Gastroesophageal sphincter (tissue), 4 donors: ENCODE measurements at regions not wholly inside any gene's neighbourhood (a gene's known extent, or its start where the extent isn't known, plus 50 kb on each side); places are given as distances from the start of the nearest gene placed in this dataset.

Experiments used
- ATAC-seq: fragments of 150-250 bp; one replicate; pipeline ENCODE4 v1.9.1; 2016; ENCODE audit warnings: mild to moderate bottlenecking, moderate library complexity
- H3K27ac ChIP-seq, 4 donors: fragments of 200-600 bp; sonication (generic) in 3 of 4; 1 replicate in 3 of 4; 2 replicates in 1 of 4; pipeline ENCODE4 v1.5.1; 2016 to 2019
- H3K27me3 ChIP-seq: fragments of 200-600 bp; sonication (generic); one replicate; pipeline ENCODE4 v1.5.1; 2019
- H3K36me3 ChIP-seq, 2 donors: fragments of 200-600 bp; sonication (generic); one replicate each; pipeline ENCODE4 v1.5.1; 2019; ENCODE audit warnings: control low read depth in 1 of 2
- H3K4me1 ChIP-seq, 3 donors: fragments of 200-600 bp; sonication (generic); 1 replicate in 2 of 3; 2 replicates in 1 of 3; pipeline ENCODE4 v1.5.1; 2016 to 2019; ENCODE audit warnings: control low read depth in 2 of 3
- H3K4me3 ChIP-seq, 2 donors: fragments of 200-600 bp; sonication (generic); one replicate each; pipeline ENCODE4 v1.5.1; 2019; ENCODE audit warnings: mild to moderate bottlenecking in 1 of 2, moderate library complexity in 1 of 2
- H3K9me3 ChIP-seq, 3 donors: fragments of 200-600 bp; sonication (generic); one replicate each; pipeline ENCODE4 v1.5.1; 2017 to 2019; ENCODE audit warnings: control low read depth in 2 of 3
- EP300 ChIP-seq: sonication (generic); formaldehyde crosslinking; IDR thresholded peaks from one replicate; pipeline ENCODE4 v1.6.1; 2017; ENCODE audit warnings: antibody characterized with exemption, mild to moderate bottlenecking
- POLR2A ChIP-seq, 2 donors: fragments of 450-650 bp; IDR thresholded peaks; one replicate each; pipeline ENCODE4 v1.6.1; 2017; ENCODE audit warnings: antibody characterized with exemption in 2 of 2, mild to moderate bottlenecking in 2 of 2, moderate library complexity in 1 of 2
- POLR2AphosphoS5 ChIP-seq: sonication (generic); formaldehyde crosslinking; IDR thresholded peaks from one replicate; pipeline ENCODE4 v1.6.1; 2017; ENCODE audit warnings: antibody characterized with exemption
- WGBS, 2 donors: methylation state at CpG; one replicate each; pipeline ENCODE4 v1.1.5; 2018; ENCODE audit warnings: low coverage in 1 of 2; 5-methylcytosine and 5-hydroxymethylcytosine counted together
- TF ChIP-seq, protein P1 (sequence below), 4 experiments: fragments of 200-600 bp in 2 of 4; fragments of 450-650 bp in 2 of 4; sonication (generic) in 1 of 4; IDR thresholded peaks; one replicate each; pipeline ENCODE4 v1.5.1; 2017 to 2019; ENCODE audit warnings: antibody characterized with exemption in 4 of 4, mild to moderate bottlenecking in 2 of 4, moderate library complexity in 2 of 4

DNA sequence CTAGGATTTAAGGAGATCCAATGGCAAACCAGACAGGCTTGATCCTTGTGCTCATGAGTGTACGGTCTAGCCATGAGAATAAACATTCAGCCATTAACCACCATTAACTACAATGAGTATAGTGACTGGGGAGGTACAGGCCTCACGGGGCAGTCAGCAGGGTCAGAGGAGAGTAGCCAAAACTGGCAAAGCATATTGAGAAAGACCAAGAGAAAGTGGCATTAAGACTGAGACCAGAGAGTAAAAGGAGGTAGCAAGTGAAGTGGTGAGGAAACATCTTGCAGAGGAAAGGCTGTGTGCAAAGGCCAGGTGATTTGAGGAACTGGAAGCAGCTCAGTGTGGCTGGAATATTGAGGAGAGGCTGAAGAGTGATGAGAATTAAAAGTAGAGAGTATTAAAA, 407.2 kb upstream of the LMCD1 start:
- Histone ChIP-seq H3K27ac (no peak overlapping the region), H3K27me3 (no peaks in the 10 kb centered on the region), H3K36me3 (no peaks in the 10 kb centered on the region), H3K4me1 (no peaks in the 10 kb centered on the region), H3K9me3 (no peaks in the 10 kb centered on the region), H3K4me3 (no peak overlapping the region)
- 67% methylated on average over 1 of the region's 2 CpGs; no CpG with 5 or more reads in 1 of the 2 donors for WGBS, 2 donors
- TF ChIP-seq POLR2AphosphoS5, result no peak
- TF ChIP-seq, protein P1, sequence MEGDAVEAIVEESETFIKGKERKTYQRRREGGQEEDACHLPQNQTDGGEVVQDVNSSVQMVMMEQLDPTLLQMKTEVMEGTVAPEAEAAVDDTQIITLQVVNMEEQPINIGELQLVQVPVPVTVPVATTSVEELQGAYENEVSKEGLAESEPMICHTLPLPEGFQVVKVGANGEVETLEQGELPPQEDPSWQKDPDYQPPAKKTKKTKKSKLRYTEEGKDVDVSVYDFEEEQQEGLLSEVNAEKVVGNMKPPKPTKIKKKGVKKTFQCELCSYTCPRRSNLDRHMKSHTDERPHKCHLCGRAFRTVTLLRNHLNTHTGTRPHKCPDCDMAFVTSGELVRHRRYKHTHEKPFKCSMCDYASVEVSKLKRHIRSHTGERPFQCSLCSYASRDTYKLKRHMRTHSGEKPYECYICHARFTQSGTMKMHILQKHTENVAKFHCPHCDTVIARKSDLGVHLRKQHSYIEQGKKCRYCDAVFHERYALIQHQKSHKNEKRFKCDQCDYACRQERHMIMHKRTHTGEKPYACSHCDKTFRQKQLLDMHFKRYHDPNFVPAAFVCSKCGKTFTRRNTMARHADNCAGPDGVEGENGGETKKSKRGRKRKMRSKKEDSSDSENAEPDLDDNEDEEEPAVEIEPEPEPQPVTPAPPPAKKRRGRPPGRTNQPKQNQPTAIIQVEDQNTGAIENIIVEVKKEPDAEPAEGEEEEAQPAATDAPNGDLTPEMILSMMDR (IDR thresholded peaks at IDR 0.05), result no peak
- TF ChIP-seq EP300, result no peak
- no peak for TF ChIP-seq POLR2A (IDR thresholded peaks at IDR 0.05)
- no peak for ATAC-seq

DNA sequence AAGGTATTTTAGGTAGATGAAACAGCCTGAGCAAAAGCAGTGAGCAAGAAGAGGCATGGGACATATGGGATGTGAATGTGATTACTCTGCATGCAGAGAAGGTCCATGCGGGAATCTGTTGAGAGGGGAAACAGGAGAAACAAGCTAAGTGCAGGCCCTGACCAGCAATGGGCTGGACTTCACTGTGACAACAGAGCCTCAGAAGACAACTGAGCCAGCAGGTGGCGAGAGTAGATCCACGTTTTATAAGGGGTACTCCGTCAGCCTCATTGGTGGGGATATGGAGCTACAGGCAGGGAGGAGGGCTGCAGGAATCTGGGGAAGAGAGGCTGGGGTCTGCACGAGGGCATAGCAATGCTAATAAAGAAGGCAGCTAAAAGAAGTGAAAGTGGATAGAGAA, 405.9 kb upstream of the LMCD1 start:
- H3K4me1 ChIP-seq, result no peaks in the 10 kb centered on the region
- H3K4me3 ChIP-seq, result no peak overlapping the region
- TF ChIP-seq POLR2A (IDR thresholded peaks at IDR 0.05) (no peak), EP300 (no peak), POLR2AphosphoS5 (no peak)
- TF ChIP-seq, protein P1 (IDR thresholded peaks at IDR 0.05), result no peak
- ATAC-seq, result no peak
- no peaks in the 10 kb centered on the region for H3K36me3 ChIP-seq
- no peak overlapping the region for H3K27ac ChIP-seq
- H3K27me3 ChIP-seq, result no peaks in the 10 kb centered on the region
- 55 to 77% methylated on average over 5 of the region's 5 CpGs for WGBS, 2 donors
- H3K9me3 ChIP-seq, result no peaks in the 10 kb centered on the region

DNA sequence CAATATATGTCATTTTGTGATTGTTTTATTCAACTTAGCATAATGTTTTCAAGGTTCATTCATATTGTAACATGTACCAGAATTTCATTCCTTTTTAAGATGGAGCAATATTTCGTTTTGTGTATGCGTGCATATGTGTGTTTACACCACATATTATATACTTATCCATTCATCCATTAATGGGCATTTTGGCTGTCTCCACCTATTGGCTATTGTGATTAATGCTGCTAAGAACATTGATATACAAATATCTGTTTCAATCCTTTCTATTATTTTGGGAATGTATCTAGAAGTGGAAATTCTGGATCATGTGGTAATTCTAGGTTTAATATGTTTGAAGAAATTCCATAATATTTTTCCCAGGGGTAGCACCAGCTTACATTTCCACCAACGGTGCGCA, 403.9 kb upstream of the LMCD1 start:
- no peak overlapping the region for H3K27ac ChIP-seq
- H3K36me3 ChIP-seq, result no peaks in the 10 kb centered on the region
- 91 to 93% methylated on average over 4 of the region's 4 CpGs for WGBS, 2 donors
- no peak overlapping the region for H3K4me3 ChIP-seq
- no peak for ATAC-seq
- no peaks in the 10 kb centered on the region for H3K4me1 ChIP-seq
- H3K9me3 ChIP-seq, result no peaks in the 10 kb centered on the region
- H3K27me3 ChIP-seq, result no peaks in the 10 kb centered on the region
- TF ChIP-seq, protein P1 (IDR thresholded peaks at IDR 0.05), result no peak

DNA sequence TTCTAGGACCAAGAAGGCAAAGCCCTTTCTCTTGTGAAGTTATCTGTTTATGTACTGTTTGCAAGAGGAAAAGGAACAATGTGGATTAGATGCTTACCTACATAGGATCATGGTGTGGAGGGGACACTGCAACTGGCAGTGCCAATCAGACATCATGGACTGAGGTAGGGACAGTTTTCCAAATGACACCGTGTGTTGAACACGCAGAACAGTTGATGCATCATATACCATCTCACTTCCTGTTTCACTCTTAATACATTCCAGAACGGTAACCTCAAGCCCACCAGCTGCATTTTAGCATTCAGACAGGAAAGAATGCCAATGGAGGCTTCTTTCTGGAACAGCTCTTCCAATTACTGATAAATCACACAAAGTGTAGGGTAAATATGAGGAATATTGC, 397.7 kb upstream of the LMCD1 start:
- Histone ChIP-seq H3K4me1 (no peaks in the 10 kb centered on the region), H3K36me3 (no peaks in the 10 kb centered on the region), H3K27me3 (no peaks in the 10 kb centered on the region), H3K4me3 (no peak overlapping the region), H3K27ac (no peak overlapping the region), H3K9me3 (no peaks in the 10 kb centered on the region)
- WGBS, 2 donors, result 65 to 70% methylated on average over 3 of the region's 3 CpGs
- no peak for TF ChIP-seq POLR2AphosphoS5
- no peak for TF ChIP-seq EP300
- TF ChIP-seq, protein P1 (IDR thresholded peaks at IDR 0.05), result no peak
- no peak for TF ChIP-seq POLR2A (IDR thresholded peaks at IDR 0.05)
- ATAC-seq, result no peak

DNA sequence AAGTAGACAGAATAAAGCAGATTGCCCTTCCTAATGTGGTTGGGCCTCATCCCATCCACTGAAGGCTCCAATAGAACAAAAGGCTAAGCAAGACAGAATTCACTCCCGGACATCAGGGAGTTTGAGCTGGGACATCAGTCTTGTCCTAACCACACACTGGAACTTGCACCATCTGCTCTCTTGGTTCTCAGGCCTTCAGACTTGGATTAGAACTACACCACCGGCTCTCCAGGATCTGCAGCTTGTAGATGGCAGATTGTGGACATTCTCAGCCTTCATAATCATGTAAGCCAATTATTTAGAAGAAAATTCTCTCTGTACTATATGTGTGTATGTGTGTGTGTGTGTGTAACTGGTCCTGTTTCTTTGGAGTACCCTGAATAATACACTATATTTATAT, 394.7 kb upstream of the LMCD1 start:
- Histone ChIP-seq H3K27me3 (no peaks in the 10 kb centered on the region), H3K9me3 (no peaks in the 10 kb centered on the region), H3K27ac (no peak overlapping the region), H3K4me3 (no peak overlapping the region), H3K4me1 (peaks cover 0 to 7% (median 4%) of the 10 kb centered on the region in 3 donors), H3K36me3 (no peaks in the 10 kb centered on the region)
- TF ChIP-seq, protein P1 (IDR thresholded peaks at IDR 0.05), result no peak
- no peak for TF ChIP-seq POLR2A (IDR thresholded peaks at IDR 0.05)
- TF ChIP-seq POLR2AphosphoS5, result no peak
- TF ChIP-seq EP300, result no peak
- WGBS, 2 donors, result 87 to 100% methylated on average over 1 to 2 of the region's 2 CpGs
- ATAC-seq, result no peak
